ENCODE measurements at regions not wholly inside any gene's neighbourhood (a gene's known extent, or its start where the extent isn't known, plus 50 kb on each side); places are given as distances from the start of the nearest gene placed in this dataset.

DNA sequence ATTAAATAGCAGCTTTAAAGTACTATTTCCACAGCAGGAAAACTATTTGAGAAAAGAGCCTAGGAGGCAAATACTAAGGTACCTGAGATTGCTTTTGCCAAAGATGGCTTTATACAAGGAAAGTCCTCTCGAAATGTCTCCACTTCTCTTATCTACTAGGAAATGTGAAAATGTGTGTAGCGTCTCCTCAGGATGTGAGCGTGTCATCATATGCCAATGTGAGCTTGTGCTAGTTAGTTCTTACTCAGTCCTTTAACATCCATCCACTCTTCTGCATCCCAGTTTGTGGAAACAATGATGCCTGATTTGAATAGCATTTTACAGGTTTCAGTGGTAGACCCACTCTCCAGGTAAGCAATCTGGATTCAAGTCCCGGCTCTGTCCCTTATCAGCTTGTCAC is 421.0 kb downstream of the DYNC2H1 start:
- Mint-ChIP-seq H3K27me3 (peaks cover 18 to 34% of the 10 kb centered on the region in 2 donors), H3K27ac (no peak overlapping the region), H3K36me3 (ENCODE audit: insufficient read depth) (no peaks in the 10 kb centered on the region), H3K9me3 (no peaks in the 10 kb centered on the region), H3K4me3 (no peak overlapping the region), H3K4me1 (ENCODE audit: low read depth in 2 of 2) (no peaks in the 10 kb centered on the region)
- DNase-seq (no peak), ATAC-seq (replicated peaks) (no peak)

DNA sequence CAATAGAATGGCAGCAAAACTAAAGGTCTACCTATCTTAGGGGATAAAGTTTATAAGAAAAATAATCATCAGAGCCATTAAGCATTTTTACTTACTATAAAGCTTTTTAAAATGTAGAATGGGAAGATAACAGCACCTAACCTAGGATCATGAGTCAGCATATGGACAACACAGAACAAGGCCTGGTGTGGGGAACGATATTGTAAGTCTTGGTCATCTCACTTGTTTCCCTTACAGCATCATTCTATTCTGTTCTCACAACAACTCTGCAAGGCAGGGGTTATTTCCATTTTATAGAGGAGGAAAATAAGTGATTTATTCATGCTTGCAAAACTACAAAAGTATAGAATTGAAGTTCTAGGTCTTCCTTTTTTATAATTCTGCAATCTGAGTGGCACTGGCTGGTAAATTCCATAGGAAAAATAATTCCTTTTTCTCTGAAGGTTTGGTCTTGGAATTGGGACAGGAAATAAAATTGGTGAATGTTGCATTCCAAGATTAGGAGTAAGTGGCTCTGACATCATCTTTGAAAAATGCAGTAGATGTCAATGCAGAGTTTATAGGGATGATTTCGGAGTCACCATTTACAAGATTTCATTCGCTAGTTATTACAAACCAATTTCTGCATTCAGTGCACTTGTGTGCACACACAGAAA is 423.0 kb downstream of the DYNC2H1 start:
- Mint-ChIP-seq H3K36me3 (ENCODE audit: insufficient read depth) (no peaks in the 10 kb centered on the region), H3K27ac (no peak overlapping the region), H3K4me3 (no peak overlapping the region), H3K4me1 (ENCODE audit: low read depth in 2 of 2) (no peaks in the 10 kb centered on the region), H3K27me3 (peaks cover 18 to 34% of the 10 kb centered on the region in 2 donors), H3K9me3 (no peaks in the 10 kb centered on the region)
- ATAC-seq (replicated peaks): no peak
- no peak for DNase-seq

DNA sequence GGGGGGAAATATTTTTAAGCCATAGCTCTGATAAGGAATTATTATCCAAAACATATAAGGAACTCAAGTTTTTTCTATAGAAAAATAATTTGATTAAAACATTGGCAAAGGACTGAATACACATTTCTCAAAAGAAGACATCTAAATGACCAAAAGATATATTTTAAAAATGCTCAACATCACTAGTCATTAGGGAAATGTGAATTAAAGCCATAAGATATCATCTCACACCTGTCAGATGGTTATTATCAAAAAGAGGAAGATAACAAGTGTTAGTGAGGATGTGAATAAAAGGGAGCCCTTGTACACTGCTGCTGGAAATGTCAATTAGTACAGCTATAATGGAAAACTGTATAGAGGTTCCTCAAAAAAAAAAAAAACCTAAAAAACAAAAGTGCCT is 425.0 kb downstream of the DYNC2H1 start:
- H3K9me3 Mint-ChIP-seq: no peaks in the 10 kb centered on the region
- H3K36me3 Mint-ChIP-seq (ENCODE audit: insufficient read depth): no peaks in the 10 kb centered on the region
- peaks cover 18 to 34% of the 10 kb centered on the region in 2 donors for H3K27me3 Mint-ChIP-seq
- no peak overlapping the region for H3K27ac Mint-ChIP-seq
- H3K4me3 Mint-ChIP-seq: no peak overlapping the region
- ATAC-seq (replicated peaks) (no peak), DNase-seq (no peak)
- no peaks in the 10 kb centered on the region for H3K4me1 Mint-ChIP-seq (ENCODE audit: low read depth in 2 of 2)

DNA sequence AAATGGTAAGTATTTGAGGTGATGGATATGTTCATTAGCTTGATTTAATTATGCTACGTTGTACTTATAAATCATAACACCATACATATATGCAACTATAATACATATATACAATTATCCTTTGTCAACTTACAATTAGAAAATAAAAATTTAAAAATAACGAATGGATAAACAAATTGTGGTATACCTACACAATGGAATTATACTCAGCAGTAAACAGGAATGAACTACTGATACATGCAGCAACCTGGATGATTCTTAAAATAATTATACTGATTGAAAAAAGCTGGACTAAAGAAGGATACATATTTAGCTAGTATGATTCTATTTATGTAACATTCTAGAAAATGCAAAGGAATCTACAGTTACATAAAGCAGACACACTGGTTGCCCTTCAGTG is 425.7 kb downstream of the DYNC2H1 start:
- Mint-ChIP-seq H3K4me3 (no peak overlapping the region), H3K27me3 (peaks cover 18 to 31% of the 10 kb centered on the region in 2 donors), H3K4me1 (ENCODE audit: low read depth in 2 of 2) (no peaks in the 10 kb centered on the region), H3K9me3 (no peaks in the 10 kb centered on the region), H3K27ac (no peak overlapping the region), H3K36me3 (ENCODE audit: insufficient read depth) (no peaks in the 10 kb centered on the region)
- ATAC-seq (replicated peaks) (no peak), DNase-seq (no peak)

DNA sequence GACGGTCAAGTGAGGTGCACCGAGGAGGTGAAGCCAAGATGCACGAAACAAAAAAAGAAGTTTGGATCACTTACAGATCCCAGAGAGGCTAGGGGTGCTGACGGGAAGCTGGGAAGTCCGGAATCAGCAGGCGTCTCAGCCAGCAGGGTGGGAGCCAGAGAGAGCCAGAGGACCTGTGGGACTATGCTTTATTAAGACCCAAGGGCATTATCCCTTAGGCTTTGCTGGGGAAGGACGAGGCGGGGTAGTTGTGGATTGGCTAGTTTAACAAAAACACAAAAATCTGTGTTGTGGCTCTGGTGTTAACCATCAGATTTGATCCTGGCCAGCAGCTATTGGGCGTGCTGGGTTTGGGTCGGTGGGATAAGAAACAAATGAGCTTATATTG is 427.1 kb downstream of the DYNC2H1 start:
- Mint-ChIP-seq H3K36me3 (ENCODE audit: insufficient read depth) (no peaks in the 10 kb centered on the region), H3K9me3 (peaks cover 0 to 6% of the 10 kb centered on the region in 2 donors), H3K4me1 (ENCODE audit: low read depth in 2 of 2) (no peaks in the 10 kb centered on the region), H3K4me3 (no peak overlapping the region), H3K27ac (no peak overlapping the region), H3K27me3 (peaks cover 13 to 23% of the 10 kb centered on the region in 2 donors)
- no peak for ATAC-seq (replicated peaks)
- no peak for DNase-seq

DNA sequence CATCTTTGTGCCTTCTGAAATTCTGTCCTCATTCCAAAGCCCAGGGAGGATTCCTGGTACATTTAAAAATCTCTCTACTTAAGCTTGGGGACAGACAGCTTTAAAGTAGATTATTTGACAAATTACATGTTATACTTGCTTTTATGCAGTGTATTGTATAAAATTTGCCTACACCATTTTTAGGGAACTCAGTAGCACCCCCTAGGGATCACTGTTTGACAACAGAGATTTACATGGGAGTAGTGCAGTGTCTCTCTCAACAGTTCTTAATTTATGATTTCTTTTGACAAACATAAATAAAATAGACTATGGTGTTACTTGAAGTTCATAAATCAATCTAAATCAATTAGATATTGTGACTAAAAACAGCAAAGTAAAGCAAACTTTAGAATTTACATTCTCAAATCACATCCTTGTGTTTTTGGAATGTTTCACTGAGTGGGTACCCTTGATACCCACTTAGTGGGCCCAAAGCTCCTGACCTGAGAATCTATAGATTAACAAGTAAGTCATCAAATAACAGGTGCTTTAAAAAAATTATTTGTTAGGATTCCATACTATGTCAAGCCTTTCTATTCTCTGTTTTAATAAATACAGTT is 428.8 kb downstream of the DYNC2H1 start:
- H3K9me3 Mint-ChIP-seq: peaks cover 0 to 6% of the 10 kb centered on the region in 2 donors
- H3K27ac Mint-ChIP-seq: no peak overlapping the region
- no peak overlapping the region for H3K4me3 Mint-ChIP-seq
- no peaks in the 10 kb centered on the region for H3K4me1 Mint-ChIP-seq (ENCODE audit: low read depth in 2 of 2)
- ATAC-seq (replicated peaks): no peak
- H3K27me3 Mint-ChIP-seq: peaks cover 8 to 10% of the 10 kb centered on the region in 2 donors
- no peak for DNase-seq
- no peaks in the 10 kb centered on the region for H3K36me3 Mint-ChIP-seq (ENCODE audit: insufficient read depth)

DNA sequence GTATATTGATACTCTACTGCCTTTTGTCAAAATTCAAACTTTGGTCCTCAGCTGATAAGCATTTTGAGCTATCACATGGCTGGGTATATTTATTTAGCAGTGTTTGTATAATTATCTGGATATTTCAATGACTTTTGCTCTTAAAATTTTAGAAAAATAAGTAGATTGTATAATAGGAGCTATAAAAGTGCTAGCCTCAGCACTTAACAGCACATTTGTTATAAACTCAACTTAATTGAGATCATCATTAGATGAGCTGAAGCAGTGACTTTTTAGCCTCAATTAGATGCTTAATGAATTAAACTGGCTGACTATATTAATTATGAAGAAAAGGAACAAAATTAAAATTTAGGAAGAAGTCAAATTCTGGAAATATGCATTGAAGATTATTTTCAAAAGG is 429.9 kb downstream of the DYNC2H1 start:
- H3K27ac Mint-ChIP-seq: no peak overlapping the region
- H3K4me3 Mint-ChIP-seq: no peak overlapping the region
- no peak for ATAC-seq (replicated peaks)
- DNase-seq: no peak
- H3K4me1 Mint-ChIP-seq (ENCODE audit: low read depth in 2 of 2): no peaks in the 10 kb centered on the region
- peaks cover 0 to 6% of the 10 kb centered on the region in 2 donors for H3K9me3 Mint-ChIP-seq
- H3K36me3 Mint-ChIP-seq (ENCODE audit: insufficient read depth): no peaks in the 10 kb centered on the region
- no peaks in the 10 kb centered on the region for H3K27me3 Mint-ChIP-seq

DNA sequence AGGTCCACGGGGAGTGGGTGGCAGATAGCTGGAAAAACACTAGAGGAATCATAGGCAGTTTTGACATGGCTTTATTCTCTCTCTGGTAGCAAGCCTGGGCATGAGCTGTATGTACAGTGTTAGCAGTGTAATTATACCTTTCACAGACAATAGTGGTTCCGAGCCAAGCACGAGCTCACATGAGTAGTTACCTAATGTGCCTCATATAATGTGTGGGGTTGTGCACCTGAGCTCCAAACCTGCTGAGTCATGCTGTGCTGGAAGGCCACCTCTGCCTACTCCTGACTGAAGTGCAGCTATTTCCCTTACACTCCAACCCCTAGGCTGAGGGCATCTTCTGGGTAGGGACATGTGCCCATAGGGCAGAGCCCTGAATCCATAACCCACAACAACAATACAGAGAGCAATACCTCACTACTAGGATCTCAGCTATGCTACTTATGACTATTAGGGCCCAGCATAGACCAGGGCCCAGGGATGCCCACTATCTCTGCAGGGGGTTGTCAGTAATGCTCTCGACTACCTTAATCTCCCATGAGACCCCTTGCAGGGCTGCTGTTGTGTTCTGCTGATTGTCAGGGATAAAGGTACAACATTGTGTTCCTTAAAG is 432.1 kb downstream of the DYNC2H1 start:
- ATAC-seq (replicated peaks) (no peak), DNase-seq (no peak)
- Mint-ChIP-seq H3K4me1 (ENCODE audit: low read depth in 2 of 2) (no peaks in the 10 kb centered on the region), H3K27me3 (no peaks in the 10 kb centered on the region), H3K9me3 (peaks cover 0 to 6% of the 10 kb centered on the region in 2 donors), H3K27ac (no peak overlapping the region), H3K4me3 (no peak overlapping the region), H3K36me3 (ENCODE audit: insufficient read depth) (no peaks in the 10 kb centered on the region)

DNA sequence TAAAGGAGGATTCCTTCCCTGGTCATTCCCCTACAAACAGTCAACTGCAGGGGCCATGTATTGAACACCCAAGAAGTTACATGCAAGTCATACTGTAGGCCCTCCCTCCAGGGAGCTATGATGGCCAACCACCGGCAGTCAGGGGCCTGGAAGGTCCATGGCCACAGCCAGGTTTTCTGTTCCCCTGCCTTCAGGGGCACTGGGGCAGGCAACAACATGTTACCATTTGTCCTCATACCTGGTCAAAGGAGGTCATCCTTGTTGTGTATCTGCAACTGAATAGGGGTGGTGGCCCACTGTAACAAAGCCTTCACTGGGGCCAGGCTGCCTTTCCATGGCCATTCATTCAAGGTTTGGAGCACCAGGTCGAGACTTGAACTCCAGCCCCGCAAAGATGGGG is 433.6 kb downstream of the DYNC2H1 start:
- no peak overlapping the region for H3K4me3 Mint-ChIP-seq
- H3K4me1 Mint-ChIP-seq (ENCODE audit: low read depth in 2 of 2): no peaks in the 10 kb centered on the region
- DNase-seq (no peak), ATAC-seq (replicated peaks) (no peak)
- no peaks in the 10 kb centered on the region for H3K27me3 Mint-ChIP-seq
- no peaks in the 10 kb centered on the region for H3K36me3 Mint-ChIP-seq (ENCODE audit: insufficient read depth)
- peaks cover 0 to 6% of the 10 kb centered on the region in 2 donors for H3K9me3 Mint-ChIP-seq
- H3K27ac Mint-ChIP-seq: no peak overlapping the region

DNA sequence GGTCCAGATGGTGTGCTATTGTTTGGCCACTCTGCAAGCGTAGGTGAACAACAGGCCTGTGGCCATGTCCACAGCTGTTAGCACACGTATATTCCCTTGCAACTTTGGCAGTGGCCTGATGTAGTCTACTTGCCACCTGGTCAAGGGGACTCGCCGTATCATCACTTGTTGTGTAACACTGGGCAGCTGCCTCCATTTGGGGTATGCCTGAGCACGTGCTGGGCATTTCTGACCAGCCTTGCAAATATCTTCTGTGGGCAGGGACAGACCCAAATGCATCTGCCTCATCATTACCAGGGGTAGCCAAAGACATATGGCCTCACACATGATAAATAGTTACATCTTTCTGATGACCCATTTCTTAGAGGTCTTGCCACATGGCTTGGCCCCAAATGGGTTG is 434.2 kb downstream of the DYNC2H1 start:
- no peak for ATAC-seq (replicated peaks)
- Mint-ChIP-seq H3K4me1 (ENCODE audit: low read depth in 2 of 2) (no peaks in the 10 kb centered on the region), H3K36me3 (ENCODE audit: insufficient read depth) (no peaks in the 10 kb centered on the region)

DNA sequence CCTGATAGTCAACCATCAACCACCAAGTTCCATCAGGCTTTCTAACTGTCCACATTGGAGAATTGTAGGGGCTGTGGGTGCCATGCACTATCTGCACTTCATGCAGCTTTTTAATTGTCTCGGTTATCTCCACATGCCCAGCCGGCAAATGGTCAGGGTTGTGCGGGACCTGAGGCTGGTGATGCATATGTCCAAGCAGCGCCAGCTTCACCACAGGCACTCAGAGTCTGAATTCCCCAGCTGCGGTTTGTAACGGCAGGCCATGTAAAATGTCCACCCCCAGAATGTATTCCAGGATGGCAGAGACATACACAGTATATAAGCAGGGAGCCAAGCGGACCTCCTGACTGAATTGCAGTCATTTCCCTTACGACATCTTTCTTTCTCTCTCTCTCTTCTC is 435.6 kb downstream of the DYNC2H1 start:
- Mint-ChIP-seq H3K27ac (no peak overlapping the region), H3K4me3 (no peak overlapping the region), H3K9me3 (peaks cover 0 to 6% of the 10 kb centered on the region in 2 donors), H3K4me1 (ENCODE audit: low read depth in 2 of 2) (no peaks in the 10 kb centered on the region), H3K27me3 (no peaks in the 10 kb centered on the region), H3K36me3 (ENCODE audit: insufficient read depth) (no peaks in the 10 kb centered on the region)
- ATAC-seq (replicated peaks) (no peak), DNase-seq (no peak)

More for the DNA sequence above, 434.2 kb downstream of the DYNC2H1 start:
- Mint-ChIP-seq H3K9me3 (peaks cover 0 to 6% of the 10 kb centered on the region in 2 donors), H3K27me3 (no peaks in the 10 kb centered on the region), H3K4me3 (no peak overlapping the region), H3K27ac (no peak overlapping the region)
- DNase-seq: no peak

DNA sequence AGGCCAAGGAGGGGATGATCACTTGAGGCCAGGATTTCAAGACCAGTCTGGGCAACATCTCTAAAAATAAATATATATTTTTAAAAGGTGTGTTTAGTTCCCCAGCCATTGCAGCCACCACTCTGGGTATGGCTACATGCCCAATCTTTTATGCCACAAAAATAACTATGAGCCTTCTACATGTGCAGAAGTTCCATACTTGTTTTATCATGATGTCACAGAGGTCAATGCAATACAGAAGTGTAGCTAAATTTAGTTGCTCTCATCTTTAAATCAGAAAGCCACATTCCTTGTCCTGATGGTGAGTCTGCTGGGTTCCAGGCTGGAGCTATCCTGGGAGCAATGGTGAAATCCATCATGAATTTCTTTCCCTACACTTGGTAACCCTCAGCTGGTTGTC is 436.3 kb downstream of the DYNC2H1 start:
- H3K9me3 Mint-ChIP-seq: peaks cover 0 to 4% of the 10 kb centered on the region in 2 donors
- ATAC-seq (replicated peaks): no peak

DNA sequence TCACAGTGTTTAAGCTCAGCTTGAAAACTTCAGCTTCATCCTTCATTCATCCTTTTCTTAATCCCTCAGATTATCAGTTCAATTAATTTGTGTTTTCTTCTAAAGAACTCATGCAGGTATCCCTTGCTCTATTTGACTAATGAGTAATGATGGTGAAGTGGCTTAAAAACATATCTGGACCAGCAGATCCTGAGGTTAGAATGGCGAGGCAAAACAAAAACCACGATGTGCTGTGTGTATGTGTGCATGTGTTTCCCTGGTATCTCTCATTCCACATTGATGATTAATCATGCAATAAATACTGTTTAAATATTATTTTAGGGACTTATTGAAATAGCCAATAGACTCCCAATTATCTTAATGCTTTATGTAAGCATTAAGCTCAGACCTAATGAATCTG is 437.0 kb downstream of the DYNC2H1 start:
- H3K36me3 Mint-ChIP-seq (ENCODE audit: insufficient read depth): no peaks in the 10 kb centered on the region
- no peak for ATAC-seq (replicated peaks)
- H3K27me3 Mint-ChIP-seq: no peaks in the 10 kb centered on the region
- DNase-seq: no peak
- H3K4me1 Mint-ChIP-seq (ENCODE audit: low read depth in 2 of 2): no peaks in the 10 kb centered on the region
- H3K9me3 Mint-ChIP-seq: peaks cover 0 to 1% of the 10 kb centered on the region in 2 donors
- no peak overlapping the region for H3K27ac Mint-ChIP-seq
- no peak overlapping the region for H3K4me3 Mint-ChIP-seq

More for the DNA sequence above, 436.3 kb downstream of the DYNC2H1 start:
- Mint-ChIP-seq H3K27me3 (no peaks in the 10 kb centered on the region), H3K4me3 (no peak overlapping the region), H3K27ac (no peak overlapping the region), H3K36me3 (ENCODE audit: insufficient read depth) (no peaks in the 10 kb centered on the region), H3K4me1 (ENCODE audit: low read depth in 2 of 2) (no peaks in the 10 kb centered on the region)
- DNase-seq: no peak

DNA sequence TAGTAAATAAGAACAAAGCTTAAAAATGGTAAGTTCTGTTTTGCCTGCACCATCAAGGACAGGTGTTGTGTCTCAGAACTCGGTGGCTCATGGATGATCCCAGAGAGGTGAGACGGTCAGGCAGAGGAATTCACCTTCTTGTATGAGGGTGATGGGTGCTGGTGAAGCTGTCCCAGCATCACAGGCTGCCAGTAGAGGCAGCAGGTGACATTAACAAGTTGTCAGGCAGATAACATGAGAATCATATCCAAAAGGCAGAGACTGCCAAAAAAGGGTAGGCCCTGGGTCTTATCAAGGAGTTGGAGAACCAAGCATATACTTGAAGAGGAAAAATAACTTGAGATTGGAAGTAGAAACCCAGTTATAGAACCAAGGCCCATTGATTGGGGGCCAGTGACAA is 437.8 kb downstream of the DYNC2H1 start:
- Mint-ChIP-seq H3K4me1 (ENCODE audit: low read depth in 2 of 2) (no peaks in the 10 kb centered on the region), H3K36me3 (ENCODE audit: insufficient read depth) (no peaks in the 10 kb centered on the region), H3K4me3 (no peak overlapping the region), H3K27ac (no peak overlapping the region), H3K9me3 (no peaks in the 10 kb centered on the region), H3K27me3 (no peaks in the 10 kb centered on the region)
- ATAC-seq (replicated peaks): no peak
- no peak for DNase-seq

Measured in effector memory CD8-positive, alpha-beta T cell (primary cell).